GM21423 (cell line): ENCODE measurements at regions not wholly inside any gene's neighbourhood (a gene's known extent, or its start where the extent isn't known, plus 50 kb on each side); places are given as distances from the start of the nearest gene placed in this dataset.
"Not testable (repeated sequence)": the region's sequence is repeated elsewhere in the genome, so short reads cannot be mapped to it uniquely, and the experiment has no call there.

Experiments
- ATAC-seq: cut with Tn5 transposase; IDR thresholded peaks from one replicate; pipeline ENCODE4 v1.9.1; 2021; ENCODE audit warnings: mild to moderate bottlenecking, moderate library complexity; ENCODE audit not compliant: unreplicated experiment

DNA sequence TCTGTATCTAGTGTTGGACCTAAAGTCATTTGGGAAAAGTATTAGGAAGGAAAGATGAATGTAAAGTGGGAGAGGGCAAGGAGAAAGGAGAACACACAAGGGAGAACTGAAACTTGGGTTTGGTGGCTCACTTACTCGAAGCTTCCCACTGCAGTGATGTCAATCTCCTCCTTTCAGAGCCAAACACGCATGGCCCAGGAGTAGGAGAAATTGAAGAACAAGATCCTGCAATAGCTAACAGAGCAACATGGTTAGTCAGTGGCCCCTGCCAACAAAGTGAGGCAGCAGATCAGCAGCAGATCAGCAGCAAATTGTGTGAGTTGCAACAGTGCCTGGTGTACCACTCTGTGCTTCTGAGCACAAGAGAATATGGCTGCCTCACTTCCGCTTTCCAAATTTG is 366.4 kb downstream of the PSAT1 start:
- ATAC-seq: no peak

DNA sequence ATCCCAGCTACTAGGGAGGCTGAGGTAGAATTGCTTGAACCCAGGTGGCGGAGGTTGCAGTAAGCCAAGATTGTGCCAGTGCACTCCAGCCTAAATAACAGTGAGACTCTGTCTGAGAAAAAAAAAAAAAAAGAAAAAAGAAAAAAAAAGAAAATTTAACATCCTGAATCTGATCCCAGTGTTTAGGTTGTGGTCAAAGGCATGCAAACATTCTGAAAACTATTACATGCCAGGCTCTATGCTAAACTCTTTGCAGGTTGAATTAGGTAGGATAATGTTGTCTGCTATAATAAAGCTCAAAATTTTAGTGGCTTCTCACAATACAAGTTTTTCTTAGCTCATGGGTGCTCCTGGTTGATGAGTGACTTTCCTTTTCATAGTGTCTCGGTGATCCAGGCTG is 367.4 kb downstream of the PSAT1 start:
- no peak for ATAC-seq

DNA sequence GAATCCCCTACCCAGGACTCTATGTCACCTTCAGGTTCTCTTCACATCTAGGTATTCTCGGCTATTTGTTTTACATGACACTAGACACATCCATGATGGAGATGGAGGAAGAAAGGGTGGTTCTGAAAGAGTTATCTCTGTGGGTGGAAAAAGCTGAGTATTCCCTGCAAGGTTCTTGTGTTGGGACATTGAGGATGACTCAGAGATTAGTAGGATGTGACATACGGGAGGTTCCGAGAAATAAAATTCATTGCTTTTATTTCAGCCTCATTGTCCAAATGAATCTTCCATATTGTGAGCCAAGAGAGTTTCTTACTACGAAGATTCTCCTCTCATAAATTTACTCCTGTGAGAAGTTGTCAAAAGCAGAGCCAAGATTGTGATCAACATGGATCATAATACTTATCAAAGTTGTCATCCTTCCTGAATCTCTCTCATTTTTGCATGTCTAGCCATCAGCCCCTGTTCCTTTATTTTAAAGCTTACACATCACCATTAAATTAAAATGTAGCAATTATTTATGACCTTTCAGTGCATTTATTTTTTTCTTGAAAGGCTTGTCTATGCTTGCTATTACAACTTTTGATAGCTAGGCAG is 370.0 kb downstream of the PSAT1 start:
- ATAC-seq: no peak

DNA sequence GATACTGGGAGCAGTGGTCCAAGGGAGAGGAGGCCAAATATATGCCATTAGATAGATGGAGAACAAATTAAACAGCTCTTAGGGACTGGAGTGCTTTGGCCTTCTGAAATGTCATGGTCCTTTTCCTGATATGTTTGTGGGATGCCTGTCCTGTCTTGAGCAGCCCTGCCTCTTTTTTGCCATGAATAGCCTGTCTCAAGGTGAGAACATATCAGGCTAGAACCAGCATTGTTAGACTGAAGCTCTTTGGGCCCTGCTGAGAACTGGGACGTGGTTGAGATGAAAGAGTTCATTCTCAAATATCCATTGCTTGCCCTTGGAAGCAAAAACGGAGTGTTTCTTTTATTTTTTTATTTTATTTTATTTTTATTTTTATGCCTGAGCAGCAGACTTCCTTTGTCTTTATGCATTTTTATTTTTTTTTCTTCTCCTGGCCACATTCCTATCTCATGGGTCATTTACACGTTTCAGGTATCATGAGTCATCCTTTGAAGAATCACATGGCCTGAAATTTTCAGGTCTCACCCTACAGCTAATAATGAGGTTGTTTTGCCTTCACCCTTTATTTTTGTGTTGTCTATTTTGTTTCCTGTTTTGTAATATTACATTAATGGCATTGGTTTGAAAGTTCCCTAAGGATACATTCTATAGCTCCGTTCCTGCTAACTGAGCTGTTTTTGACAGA is 371.4 kb downstream of the PSAT1 start:
- ATAC-seq: no peak

DNA sequence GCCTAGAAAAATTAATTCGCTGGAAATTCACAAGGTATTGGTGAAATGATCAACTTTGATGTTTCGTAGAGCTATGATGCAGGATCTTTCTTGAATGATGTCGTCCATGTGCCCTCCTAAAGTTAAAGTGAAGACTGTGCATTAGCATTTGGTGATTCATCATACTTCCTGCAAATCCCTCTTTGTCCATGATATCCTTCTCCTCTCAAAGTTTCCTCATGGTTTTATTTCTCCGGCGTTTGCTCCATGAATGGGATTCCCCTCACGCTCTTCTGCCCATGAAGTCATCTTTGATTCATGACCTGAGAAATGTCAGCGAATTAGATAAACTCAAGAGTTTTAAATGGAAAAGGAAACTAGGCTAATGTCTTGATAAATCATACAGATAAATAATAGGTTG is 372.7 kb downstream of the PSAT1 start:
- no peak for ATAC-seq

DNA sequence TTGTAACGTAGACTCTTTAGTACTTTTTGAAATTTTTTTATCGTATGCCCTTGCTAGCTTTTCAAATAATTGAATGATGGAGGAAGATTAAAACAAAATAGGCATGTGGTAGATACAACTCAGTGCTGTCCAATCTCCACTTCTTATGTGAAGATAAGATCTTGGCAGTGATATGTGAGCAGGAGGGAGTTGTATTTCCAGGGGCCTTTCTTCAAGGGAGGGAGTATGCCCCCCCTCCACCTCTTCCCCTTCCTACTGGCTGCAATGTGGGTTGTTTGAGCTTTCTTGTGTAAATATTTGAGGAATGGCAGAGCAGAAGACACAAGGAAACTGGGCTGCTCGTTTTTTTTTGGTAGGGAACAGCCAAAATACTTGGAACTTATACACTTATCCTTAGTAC is 374.9 kb downstream of the PSAT1 start:
- no peak for ATAC-seq

DNA sequence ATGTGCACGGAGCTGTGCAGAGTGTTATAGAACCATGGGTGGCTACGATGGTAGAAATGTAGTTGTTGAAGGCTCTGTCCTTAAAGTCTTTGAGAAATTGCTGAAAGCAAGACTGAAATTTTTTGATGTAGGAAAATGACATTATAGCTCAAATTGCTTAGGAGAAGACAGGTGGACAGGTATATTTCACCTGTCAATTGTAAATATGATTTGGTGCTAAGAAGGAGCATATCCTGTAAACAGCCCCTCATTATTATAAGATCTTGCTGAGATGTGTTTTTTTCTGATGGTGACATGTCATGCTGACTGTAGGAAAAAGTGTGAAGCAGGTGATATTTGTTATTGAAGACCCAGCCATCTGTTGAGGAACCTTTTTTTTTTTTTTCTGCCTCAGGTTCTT is 377.9 kb downstream of the PSAT1 start:
- ATAC-seq: no peak

DNA sequence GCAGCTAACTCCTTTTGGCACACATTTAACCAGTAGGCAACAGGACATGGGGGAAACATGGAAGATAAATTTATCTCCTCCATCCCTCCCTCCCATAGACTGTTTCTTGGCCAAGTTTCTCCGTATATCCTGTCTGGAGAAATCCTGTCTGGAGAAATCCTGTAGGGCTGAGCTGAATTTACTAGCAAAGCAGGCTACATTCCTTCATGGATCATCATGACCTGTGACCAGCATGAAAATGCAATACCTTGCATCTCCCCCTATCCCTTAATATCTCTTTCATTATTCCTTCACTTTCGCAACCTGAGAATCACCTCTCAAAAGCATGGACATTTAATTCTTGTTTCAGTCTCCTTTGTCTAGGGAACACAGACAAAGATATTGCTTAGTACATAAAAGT is 379.1 kb downstream of the PSAT1 start:
- no peak for ATAC-seq

DNA sequence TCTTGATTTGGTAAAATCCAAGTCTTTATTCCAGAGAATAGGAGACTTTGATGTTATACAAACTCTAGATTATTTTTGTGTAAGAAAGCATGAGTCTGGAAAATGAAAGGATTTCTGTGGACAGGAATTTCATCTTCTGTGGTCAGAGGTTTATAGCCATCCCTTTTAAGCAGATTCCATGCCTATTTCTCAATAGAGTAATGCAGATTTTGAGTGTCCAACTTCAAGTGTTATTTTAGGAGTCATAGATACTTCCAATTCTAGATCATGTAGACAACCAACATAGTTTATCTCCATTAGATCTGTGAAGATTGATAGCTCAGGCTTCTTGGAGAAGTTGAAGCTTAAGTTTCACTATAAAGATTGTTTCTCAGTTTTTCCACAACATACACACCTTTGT is 379.7 kb downstream of the PSAT1 start:
- no peak for ATAC-seq

DNA sequence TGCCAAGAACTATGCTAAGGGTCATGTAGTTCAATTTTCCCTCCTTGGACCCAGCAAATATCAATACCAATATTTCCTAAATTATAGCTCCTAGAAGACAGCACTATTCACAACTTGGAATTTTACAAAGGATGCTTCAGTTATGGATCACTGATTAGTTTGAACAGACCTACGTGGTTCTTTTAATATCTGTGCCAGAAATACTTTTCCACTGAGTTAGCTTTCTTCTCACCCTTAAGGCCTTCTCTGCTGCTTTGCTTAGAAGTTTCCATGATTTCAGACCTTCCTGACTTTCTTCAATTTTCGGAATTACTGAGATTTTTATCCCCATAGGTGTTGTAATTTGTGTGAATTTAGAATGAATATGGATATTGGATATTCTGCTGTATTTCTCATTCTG is 380.4 kb downstream of the PSAT1 start:
- ATAC-seq: no peak

DNA sequence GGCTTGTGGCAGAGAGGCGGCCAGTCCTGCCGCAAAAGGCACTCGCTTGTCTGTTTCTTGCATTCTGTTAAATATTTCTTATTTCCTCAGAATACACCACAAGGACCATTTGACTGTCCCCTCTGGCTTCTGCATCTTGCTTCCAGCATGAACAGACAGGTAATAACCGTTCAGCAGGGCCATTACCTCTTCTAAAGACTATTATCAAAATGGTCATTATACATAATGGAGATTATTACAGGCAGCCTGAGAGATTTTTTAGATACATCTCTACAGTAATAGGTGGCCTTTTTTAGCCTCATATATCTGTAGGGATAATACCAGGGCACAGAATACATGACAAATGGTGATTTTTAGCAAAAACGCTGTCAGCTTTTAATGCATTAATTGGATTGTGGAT is 382.0 kb downstream of the PSAT1 start:
- ATAC-seq: no peak

DNA sequence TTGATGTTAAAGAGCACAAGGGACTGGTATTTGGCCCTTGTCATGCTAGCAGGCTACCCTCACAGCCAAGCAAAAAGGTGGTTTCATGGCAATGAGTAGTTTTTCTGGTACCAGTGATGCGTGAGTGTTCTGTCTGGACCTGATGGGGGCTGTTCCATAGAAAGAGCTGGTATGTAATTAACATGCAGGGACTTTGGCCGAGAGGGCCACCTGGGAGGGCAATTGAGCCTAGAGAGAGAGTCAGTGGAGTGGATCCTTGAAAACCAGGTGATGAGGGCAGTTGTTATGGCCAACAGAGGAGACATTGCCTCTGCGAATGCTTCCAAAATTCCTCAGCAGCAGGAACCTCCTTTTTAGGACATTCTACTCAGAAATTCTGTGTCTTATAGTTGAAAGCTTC is 383.3 kb downstream of the PSAT1 start:
- no peak for ATAC-seq

DNA sequence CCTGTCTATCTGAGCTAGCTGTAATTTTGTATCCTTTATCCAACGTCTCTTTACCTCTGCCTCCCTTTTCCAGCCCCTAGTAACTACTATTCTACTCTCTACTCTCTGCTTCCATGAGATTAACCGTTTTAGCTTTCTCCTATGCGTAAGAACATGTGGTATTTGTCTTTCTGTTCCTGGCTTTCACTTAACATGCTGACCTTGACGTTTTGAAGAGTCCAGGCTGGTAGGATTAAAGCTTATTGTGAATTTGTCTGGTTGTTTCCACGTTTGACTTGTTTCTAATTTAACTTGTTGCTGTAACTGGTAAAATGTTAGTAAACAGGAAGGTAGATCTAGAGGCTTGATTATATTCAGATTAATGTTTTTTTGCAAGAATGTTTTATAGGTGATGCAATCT is 385.3 kb downstream of the PSAT1 start:
- ATAC-seq: no peak

DNA sequence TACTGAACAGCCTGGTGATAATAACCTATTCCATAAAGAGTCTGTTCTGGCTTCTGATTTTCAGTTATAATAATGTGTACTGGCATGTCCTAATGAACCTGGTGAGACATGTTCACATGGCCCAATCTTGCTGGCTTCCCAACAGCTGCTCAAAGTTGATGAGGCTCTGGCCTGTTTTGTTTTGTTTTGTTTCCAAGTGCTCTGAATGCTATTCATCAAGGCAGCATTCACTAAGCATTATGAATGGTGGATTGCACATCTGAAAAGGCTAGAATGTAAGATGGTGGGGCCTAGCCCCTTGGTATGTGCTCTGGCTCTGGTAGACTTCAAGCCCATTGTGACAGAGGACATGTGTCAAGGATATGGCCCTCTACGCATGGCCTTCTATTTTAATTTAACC is 388.5 kb downstream of the PSAT1 start:
- ATAC-seq: no peak

DNA sequence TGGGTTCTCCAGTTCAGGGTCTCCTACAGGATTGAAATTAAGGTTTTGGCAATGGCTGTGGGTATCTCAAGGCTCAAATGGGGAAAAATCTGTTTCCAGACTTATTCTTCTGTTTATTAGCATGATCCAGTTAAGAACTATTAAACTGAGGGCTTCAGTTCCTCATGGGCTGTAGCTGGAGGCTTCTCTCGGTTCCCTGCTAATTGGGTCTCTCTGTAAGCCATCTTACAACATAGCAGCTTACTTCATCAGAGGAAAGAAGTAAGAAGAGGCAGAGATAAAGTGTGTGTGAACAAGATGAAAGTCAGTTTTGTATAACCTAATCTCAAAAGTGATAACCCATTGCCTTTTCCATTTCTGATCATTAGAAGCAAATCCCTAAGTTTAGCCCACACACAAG is 391.9 kb downstream of the PSAT1 start:
- no peak for ATAC-seq

DNA sequence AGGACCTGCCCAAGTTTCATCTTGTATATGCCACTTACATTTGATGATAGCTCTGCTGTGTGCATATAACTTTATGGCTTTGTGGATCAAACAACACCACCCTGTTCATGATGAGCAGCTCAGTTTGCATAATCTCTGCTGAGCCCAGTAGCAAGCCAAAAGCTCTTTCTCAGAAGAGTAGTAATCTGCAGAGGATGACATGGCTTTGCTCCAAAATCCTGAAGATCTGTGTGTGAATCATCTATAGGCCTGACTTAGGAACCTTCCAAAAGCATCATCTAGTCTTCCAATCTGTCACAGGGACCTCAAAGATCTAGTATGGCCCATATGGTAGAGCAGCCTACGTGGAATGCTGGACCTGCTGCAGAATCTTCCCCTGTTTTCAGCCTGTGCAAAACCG is 394.6 kb downstream of the PSAT1 start:
- ATAC-seq: no peak

DNA sequence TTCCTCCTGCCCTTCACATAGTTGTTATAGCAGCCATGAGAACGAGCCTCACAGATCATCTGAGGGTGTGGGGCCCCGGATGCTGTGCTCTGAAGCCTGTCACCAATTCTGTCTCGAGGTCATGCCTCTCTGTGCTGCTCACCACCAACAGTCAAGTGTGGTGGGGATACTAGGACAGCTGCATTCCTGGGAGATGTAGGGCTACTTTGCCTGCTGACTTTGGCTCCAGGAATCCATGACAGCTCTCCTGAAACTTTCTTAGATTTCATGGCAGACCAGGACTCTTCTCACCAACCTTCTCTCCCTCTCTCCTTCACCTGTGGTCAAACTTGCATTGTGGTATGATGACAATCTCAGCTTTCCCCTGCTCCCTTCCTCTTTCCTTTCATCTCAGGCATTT is 395.9 kb downstream of the PSAT1 start:
- ATAC-seq: no peak

DNA sequence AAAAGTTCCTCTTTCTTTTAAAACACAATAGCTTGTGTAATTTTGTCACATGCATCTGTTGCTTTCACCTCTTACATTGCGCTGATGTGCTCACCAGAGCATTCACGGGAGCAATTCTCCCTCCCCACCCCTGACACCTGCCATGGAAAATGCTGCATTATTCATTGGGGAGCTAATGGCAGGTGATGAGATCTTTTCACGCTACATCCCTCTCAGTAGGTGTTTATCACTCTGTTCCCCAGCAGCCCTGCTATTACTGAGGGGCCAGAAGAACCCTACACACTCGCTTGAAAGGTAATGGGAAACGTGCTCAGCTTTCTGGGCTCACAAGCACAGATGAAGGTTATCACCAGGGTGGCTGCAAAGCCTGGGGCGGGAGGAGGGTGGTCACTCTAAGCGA is 398.0 kb downstream of the PSAT1 start:
- ATAC-seq: no peak

DNA sequence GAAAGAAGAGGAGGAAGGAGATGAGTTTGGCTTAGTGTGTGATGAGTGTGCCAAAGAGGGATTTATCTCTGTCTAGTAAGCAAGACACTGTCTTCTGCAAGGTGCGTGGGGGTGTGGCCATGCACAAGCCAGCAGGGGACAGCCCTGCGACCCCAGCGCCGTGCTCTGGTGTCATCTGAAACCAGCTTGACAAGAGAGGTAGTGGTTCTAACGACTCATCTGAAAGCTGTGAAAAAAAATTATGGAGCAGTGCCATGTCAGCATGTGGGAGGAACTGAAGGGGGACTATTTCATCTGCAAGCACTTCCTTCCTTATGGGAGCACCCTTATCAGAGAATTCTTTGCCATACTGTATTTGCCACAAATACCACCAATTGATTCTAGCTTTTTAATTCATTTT is 398.6 kb downstream of the PSAT1 start:
- no peak for ATAC-seq

DNA sequence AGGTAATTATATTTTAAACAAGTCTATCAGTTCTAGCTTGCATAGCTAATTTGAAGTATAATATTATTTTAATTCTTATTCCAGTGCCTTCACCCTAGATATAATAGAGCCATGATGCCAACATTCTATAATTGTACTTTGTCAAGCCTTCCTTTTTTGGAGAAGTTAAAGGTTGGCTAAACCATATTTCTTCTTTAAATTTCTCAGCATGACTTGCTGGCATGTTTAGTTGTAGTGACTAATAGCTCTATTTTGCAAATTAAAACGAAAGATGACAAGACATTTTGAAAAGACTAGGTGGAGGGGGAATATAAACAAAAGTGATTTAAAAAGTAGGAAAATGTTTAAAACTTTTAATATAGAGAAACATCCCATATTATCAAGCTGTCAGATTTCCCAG is 400.7 kb downstream of the PSAT1 start:
- no peak for ATAC-seq

DNA sequence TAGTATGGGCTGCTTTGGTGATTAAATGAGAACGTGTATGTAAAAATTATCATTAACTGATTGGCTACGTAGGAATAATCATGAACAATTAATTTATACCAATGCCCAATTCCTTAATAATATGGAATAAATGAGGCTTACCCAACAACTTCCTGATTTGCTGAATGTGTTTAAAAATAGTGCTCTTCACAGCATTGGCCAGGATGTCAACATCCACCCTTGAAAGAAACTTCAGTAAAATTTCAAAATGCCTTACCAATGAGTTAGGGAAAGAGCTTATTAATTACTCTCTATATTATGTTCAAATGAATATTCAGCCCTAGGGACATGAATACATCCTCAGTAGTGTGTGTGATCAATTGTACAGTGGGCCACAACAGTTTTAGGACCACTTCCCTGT is 401.4 kb downstream of the PSAT1 start:
- ATAC-seq: no peak

DNA sequence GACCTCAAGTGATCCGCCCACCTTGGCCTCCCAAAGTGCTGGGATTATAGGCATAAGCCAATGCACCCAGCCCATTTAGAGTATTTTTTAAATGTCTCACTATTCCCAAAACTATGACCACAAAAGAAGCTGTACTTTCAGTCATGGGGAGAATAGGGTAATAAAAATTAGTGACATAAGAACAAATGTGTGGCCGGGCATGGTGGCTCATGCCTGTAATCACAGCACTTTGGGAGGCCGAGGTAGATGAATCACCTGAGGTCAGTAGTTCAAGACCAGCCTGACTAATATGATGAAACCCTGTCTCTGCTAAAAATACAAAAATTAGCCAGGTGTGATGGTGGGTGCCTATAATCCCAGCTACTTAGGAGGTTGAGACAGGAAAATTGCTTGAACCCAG is 402.3 kb downstream of the PSAT1 start:
- not testable (repeated sequence) for ATAC-seq

DNA sequence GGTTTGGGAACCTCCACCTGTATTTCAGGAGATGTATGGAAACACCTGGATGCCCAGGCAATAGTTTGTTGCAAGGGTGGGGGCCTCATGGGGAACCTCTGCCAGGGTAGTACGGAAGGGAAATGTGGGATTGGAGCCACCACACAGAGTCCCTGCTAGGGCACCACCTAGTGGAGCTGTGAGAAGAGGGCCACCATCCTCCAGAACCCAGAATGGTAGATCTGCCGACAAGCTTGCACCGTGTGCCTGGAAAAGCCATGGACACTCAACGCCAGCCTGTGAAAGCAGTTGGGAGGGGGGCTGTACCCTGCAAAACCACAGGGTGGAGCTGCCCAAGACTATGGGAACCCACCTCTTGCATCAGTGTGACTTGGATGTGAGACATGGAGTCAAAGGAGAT is 407.2 kb downstream of the PSAT1 start:
- not testable (repeated sequence) for ATAC-seq
